Right atrium auricular region (tissue), 2 donors: ENCODE measurements at regions not wholly inside any gene's neighbourhood (a gene's known extent, or its start where the extent isn't known, plus 50 kb on each side); places are given as distances from the start of the nearest gene placed in this dataset.
"Not testable (repeated sequence)": the region's sequence is repeated elsewhere in the genome, so short reads cannot be mapped to it uniquely, and the experiment has no call there.

ENCODE experiments used
- DNase-seq: peaks from one replicate; pipeline ENCODE4 v3.0.0-alpha.2; 2019; ENCODE audit warnings: low spot score
- H3K27ac ChIP-seq, 2 donors: fragments of 200-600 bp; sonication (generic); 1 replicate in 1 of 2; 2 replicates in 1 of 2; pipeline ENCODE4 v1.5.1; 2016 to 2019
- H3K27me3 ChIP-seq, 2 donors: fragments of 200-600 bp; sonication (generic); one replicate each; pipeline versions ENCODE4 v1.5.1 to v1.6.0; 2017 to 2019
- H3K36me3 ChIP-seq: fragments of 200-600 bp; sonication (generic); one replicate; pipeline ENCODE4 v1.5.1; 2016
- H3K4me1 ChIP-seq, 2 donors: fragments of 200-600 bp; sonication (generic); one replicate each; pipeline versions ENCODE4 v1.5.1 to v1.6.0; 2017 to 2019
- H3K4me3 ChIP-seq, 2 donors: fragments of 200-600 bp; sonication (generic); 1 replicate in 1 of 2; 2 replicates in 1 of 2; pipeline ENCODE4 v1.5.1; 2017 to 2019; ENCODE audit warnings: mild to moderate bottlenecking in 1 of 2, moderate library complexity in 1 of 2
- H3K9me3 ChIP-seq, 2 donors: fragments of 200-600 bp; sonication (generic); one replicate each; pipeline ENCODE4 v1.5.1; 2019
- TF ChIP-seq, protein P1 (sequence below), 2 donors: fragments of 200-600 bp; sonication (generic); IDR thresholded peaks; one replicate each; pipeline ENCODE4 v1.5.1; 2019; ENCODE audit warnings: antibody characterized with exemption in 2 of 2

DNA sequence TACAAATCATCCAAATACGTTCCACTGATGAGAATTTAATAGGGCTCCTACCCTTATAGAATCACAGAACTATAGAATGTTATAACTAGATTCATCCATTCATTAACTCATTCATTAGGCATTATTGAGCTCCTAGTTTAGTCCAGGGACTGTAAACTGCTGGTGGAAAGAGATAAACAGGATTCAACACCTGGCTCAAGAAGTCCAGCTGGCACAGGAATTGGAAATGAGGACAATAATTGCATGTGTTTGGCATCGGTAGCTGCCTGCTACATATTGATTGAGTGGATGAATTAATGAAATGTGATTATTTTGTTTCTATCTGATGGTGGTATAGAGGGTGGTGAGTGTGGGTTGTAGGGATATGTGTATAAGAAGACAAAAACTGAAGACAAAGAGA is 100.8 kb upstream of the TLE1 start:
- Histone ChIP-seq H3K27me3 (no peaks in the 10 kb centered on the region), H3K9me3 (no peaks in the 10 kb centered on the region), H3K36me3 (no peaks in the 10 kb centered on the region), H3K4me3 (no peak overlapping the region), H3K27ac (no peak overlapping the region), H3K4me1 (peaks cover 0 to 6% of the 10 kb centered on the region in 2 donors)
- no peak for DNase-seq
- TF ChIP-seq, protein P1, sequence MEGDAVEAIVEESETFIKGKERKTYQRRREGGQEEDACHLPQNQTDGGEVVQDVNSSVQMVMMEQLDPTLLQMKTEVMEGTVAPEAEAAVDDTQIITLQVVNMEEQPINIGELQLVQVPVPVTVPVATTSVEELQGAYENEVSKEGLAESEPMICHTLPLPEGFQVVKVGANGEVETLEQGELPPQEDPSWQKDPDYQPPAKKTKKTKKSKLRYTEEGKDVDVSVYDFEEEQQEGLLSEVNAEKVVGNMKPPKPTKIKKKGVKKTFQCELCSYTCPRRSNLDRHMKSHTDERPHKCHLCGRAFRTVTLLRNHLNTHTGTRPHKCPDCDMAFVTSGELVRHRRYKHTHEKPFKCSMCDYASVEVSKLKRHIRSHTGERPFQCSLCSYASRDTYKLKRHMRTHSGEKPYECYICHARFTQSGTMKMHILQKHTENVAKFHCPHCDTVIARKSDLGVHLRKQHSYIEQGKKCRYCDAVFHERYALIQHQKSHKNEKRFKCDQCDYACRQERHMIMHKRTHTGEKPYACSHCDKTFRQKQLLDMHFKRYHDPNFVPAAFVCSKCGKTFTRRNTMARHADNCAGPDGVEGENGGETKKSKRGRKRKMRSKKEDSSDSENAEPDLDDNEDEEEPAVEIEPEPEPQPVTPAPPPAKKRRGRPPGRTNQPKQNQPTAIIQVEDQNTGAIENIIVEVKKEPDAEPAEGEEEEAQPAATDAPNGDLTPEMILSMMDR (IDR thresholded peaks at IDR 0.05): no peak

DNA sequence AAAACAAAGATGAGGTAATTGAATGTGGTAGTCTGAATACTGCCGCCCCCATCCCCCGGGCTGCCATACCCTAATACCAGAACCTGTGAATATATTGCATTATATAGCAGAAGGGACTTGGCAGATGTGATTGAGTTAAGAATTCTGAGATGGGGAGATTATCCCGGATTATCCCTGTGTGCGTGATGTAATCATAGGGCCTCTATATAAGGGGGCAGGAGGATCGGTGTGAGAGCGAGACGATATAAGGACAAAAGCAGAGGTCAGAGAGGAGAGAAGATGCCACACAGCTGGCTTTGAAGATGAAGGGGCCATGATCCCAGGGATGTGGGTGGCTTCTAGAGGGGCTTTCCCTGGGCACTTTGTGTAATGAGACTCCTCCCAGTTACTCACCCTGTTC is 101.7 kb upstream of the TLE1 start:
- Histone ChIP-seq H3K9me3 (no peaks in the 10 kb centered on the region), H3K36me3 (no peaks in the 10 kb centered on the region), H3K27ac (no peak overlapping the region), H3K4me3 (no peak overlapping the region), H3K27me3 (no peaks in the 10 kb centered on the region), H3K4me1 (peaks cover 0 to 6% of the 10 kb centered on the region in 2 donors)
- TF ChIP-seq, protein P1 (IDR thresholded peaks at IDR 0.05): no peak
- DNase-seq: no peak

DNA sequence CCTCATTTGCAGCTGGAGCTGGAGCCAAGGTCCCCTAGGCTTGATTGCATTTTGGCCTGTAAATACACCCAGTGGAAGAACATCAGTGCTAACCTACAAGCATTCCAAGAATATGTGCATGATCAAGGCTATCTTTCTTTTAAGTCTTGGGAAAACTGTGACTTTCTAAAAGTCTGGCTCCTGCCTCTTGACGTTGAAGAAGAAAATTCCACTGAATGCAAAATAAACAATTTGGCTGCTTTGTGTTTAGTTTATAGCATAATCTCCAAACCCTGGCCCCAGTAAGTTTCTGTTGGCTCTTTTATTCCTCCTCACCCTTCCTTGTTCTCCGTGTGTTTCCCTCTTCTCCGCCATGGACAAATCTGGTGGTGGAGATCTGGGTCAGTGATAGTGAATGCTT is 109.3 kb upstream of the TLE1 start:
- no peaks in the 10 kb centered on the region for H3K9me3 ChIP-seq
- H3K36me3 ChIP-seq: no peaks in the 10 kb centered on the region
- H3K4me3 ChIP-seq: no peak overlapping the region
- no peaks in the 10 kb centered on the region for H3K27me3 ChIP-seq
- DNase-seq: no peak
- no peaks in the 10 kb centered on the region for H3K4me1 ChIP-seq
- H3K27ac ChIP-seq: no peak overlapping the region
- TF ChIP-seq, protein P1 (IDR thresholded peaks at IDR 0.05): no peak

DNA sequence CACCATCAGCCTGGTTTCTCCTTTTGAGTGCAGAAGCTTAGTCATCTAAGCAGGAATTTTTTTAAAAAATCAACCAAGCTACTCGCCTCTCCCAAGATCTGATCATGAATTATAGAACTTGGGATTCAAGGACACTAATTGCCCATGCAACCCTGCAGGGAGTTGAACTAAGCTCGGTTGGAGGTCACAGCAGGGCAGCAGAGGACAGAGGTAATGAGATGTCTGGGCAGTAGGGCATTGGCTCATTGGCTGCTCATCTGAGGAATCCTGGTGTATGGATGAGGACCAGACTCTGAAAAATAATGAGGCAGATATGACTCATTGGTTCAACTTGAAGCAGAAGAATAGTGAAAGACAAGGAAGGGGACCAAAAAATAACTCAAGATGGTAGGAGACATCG is 111.8 kb upstream of the TLE1 start:
- H3K27me3 ChIP-seq: no peaks in the 10 kb centered on the region
- no peak for DNase-seq
- no peaks in the 10 kb centered on the region for H3K36me3 ChIP-seq
- TF ChIP-seq, protein P1 (IDR thresholded peaks at IDR 0.05): no peak
- H3K4me1 ChIP-seq: no peaks in the 10 kb centered on the region
- H3K9me3 ChIP-seq: no peaks in the 10 kb centered on the region
- no peak overlapping the region for H3K4me3 ChIP-seq
- H3K27ac ChIP-seq: no peak overlapping the region

DNA sequence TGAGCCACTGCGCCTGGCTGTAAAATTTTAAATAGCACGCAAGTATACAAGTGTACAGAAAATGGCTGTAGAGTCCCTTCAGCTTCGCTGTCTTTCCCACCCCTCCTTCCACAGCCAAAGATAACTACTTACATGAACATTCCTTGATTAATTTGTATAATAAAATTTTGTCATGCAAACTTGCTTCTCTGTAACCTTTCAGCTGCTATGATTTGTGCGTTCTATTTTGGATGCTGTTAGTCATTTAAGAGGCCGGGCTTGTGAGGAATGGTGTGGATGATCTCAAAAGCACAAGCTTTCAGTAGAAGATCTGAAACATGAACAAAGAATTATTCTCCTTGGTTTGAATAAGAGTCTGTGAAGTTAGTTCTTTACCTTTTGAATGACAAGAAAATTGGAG is 115.0 kb upstream of the TLE1 start:
- no peaks in the 10 kb centered on the region for H3K9me3 ChIP-seq
- TF ChIP-seq, protein P1 (IDR thresholded peaks at IDR 0.05): no peak

DNA sequence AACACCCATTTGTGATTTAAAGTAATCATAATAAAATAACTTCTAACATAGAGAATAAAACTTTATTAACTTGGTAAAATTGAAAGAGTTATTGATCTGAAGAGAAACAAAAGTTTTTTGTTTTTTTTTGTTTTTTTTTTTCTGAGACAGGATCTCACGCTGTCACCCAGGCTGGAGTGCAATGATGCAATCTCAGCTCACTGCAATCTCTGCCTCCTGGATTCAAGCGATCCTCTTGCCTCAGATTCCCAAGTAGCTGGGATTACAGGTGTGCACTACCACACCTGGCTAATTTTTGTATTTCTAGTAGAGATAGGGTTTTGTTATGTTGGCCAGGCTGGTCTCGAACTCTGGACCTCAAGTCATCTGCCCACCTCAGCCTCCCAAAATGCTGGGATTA is 116.5 kb upstream of the SPATA31D4 start:
- H3K4me3 ChIP-seq, H3K27ac ChIP-seq, H3K9me3 ChIP-seq, DNase-seq, H3K36me3 ChIP-seq, H3K27me3 ChIP-seq, H3K4me1 ChIP-seq: not testable (repeated sequence)

More for the DNA sequence above, 115.0 kb upstream of the TLE1 start:
- Histone ChIP-seq H3K4me1 (no peaks in the 10 kb centered on the region), H3K27ac (no peak overlapping the region), H3K4me3 (no peak overlapping the region), H3K27me3 (no peaks in the 10 kb centered on the region), H3K36me3 (no peaks in the 10 kb centered on the region)
- no peak for DNase-seq
